ENCODE measurements at regions not wholly inside any gene's neighbourhood (a gene's known extent, or its start where the extent isn't known, plus 50 kb on each side); places are given as distances from the start of the nearest gene placed in this dataset.
"Not testable (repeated sequence)": the region's sequence is repeated elsewhere in the genome, so short reads cannot be mapped to it uniquely, and the experiment has no call there.

DNA sequence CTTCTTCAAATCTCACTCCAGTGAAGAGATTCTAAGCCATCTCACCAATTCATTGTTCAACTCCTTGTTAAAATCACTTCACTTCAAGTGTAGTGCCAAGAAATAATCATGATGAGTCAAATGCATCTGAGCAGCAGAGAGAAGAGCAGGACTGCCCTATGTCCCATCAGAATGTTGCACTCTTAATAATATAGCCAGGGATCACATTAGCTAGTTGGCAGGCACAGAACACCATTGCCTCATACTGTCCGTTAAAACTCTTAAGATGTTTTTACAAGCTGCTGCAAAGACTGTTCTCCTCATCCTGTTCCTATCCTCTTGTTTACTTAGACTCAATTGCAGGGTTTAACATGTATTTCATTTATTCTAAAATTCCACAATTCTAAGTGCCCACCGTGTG lies 432.9 kb downstream of the PLPP3 start:
- DNase-seq, result no peak

DNA sequence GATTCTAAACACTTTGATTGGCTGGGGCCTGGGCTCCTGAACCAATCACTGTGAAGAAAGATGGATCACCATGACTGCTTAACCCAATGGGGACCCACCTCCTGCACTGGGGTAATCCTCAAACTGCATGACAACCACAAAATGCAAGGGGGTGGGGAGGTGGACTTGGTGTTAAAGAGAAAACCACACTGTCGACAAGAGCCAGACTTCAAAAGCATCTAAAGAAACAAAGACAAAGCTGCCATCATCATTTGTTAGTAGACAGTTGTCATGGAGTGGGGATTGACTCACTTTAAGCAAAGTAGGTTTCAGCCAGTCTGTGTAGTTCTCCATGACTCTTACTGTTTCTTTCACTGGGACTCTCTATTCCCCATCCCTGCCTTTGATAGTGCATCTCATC lies 433.8 kb downstream of the PLPP3 start:
- DNase-seq, result no peak

DNA sequence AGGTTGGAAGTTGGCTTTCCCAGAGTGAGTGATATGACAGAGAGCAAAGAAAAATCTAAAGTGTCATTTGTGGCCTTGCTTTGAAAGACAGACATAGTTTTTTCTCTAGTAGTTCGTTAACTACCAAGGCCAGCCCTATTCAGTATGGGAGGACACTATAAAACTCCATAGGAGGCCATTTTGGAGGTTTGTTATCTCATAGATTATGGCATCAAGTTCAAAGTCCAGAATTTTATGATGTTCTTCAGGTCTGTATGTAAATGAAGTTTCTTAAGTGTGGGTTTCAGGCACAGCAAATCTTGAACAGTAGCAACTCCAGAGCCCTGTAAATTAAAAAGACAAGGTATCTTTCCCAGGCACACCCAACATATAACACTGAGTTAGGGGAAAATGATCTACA lies 437.1 kb downstream of the PLPP3 start:
- no peak for DNase-seq

DNA sequence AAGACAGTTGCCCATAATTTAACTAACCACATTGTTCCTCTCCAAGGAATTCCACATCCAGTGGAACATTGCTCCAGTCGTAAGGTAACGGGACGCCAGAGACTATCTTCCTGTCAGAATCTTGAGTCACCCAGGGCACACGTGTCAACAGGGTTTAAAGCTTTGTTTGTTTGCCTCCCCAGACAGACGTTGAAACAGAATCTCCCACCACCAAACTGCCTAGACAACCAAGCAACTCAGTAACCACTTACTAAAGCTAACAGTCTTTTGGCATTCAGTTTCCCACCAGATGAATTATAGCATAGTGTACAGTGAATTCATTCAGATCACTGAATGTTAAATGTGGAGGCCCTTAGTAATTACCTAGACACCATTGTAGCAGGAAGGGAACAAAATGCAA lies 439.5 kb downstream of the PLPP3 start:
- DNase-seq, result no peak

DNA sequence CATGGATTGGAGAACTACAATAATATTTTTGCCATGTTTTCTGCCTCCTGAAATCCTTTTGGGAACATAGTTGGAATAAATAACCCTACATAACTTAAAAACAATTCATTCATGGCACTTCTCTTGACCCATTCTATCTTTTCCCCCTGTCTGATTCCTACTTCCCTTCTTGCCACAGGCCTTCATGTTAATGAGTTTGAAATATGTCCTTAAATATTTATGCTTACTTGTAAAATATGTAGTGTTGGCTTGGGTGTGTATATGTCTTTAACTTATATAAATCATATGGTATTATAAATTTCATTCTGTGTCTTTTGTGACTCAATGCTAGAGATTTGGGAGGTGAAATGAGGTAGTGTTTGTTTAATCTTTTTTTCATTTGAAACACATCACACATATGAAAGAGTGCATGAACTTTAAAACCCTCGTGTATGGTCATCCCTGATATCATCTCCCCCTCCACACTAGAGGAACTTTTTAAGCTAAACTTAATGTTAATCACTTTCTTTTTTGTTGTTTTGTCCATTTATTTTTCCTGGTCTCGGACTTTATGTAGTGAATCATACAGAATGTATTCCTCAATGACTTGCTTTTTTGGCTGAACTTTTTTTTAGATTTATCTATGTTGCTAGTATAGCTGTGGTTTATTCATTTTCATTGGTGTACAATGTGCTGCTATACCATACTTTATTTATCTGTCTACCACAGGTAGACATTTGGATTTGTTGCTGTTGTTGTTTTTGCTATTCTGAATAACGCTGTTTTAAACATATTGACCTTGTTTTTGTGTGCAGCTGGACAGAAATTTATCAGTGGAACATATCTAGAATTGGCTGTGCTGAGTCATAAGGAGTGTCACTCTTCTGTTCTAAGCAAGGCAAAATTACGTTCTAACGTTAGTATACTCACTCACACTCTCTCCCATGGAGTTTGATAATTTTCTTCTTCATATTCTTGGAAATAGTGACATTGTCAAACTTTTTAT lies 441.6 kb downstream of the PLPP3 start:
- DNase-seq, result no peak

DNA sequence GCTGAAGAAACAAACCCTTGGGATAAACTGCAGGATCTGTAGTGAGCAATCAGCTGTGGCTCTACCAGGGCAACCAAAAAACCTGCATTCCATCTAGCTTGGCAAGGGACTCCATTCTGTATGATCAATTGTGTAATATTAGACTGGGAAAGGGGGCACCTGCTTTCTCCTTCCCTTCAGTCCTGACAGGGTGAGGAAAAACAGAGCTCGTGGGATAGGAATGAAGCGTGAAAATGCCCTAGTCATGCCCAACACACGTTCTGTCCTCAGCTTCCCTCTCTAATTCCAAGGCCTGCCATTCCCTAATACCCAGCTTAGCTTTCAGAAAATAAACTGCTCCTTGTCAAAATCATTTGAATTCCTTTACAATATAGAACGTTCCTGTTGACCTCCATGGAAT lies 442.3 kb downstream of the PLPP3 start:
- no peak for DNase-seq

DNA sequence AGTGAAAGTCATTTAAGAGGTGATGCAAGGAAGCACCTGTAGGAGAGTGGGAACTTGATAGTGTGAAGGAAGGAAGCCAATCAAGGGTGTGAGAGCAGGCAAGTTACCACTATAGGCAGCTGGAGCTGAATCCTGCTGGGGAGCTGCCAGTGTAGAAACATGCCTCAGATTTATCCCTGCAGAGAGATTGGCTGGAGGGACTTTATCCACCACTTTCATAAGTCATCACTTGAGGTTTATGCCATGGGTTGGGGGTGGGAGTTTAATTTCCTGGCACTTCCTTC lies 443.6 kb downstream of the PLPP3 start:
- no peak for DNase-seq

DNA sequence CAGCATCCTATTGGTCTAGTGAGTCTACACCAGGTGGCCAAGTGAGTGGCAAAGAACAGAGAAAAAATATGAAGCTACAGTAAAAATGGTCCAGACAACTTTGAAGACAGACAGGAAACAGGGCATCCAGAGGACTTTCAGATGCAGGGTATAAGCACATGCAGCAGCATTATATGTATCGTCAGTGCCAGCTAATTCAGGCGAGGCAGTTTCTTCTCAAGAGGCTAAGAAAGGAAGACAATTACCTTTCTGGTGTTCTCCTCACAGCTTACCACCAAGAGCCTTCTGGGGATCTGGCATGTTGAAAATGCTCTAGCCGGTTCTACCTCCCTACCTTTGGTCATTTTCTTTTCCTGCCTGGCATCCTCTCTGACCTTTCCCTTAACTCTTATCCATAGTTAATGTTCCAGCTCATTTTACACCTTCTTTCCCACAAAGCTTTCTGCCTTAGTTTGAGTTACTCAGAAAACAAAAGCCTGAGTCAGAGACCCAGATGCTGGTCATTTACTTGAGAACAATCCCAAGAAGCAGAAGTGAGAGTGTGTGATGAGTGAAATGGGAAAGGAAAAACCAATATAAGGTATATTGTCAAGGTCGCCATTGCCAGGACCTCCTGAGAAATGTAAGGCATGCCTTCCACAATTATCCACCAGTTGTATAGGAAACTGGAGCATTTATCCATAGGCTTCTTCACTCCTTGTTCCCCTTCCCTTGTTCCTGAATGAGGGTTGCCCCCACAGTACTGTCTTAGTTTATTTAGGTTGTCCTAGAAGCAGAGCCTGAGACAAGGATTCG lies 444.1 kb downstream of the PLPP3 start:
- DNase-seq, result no peak

DNA sequence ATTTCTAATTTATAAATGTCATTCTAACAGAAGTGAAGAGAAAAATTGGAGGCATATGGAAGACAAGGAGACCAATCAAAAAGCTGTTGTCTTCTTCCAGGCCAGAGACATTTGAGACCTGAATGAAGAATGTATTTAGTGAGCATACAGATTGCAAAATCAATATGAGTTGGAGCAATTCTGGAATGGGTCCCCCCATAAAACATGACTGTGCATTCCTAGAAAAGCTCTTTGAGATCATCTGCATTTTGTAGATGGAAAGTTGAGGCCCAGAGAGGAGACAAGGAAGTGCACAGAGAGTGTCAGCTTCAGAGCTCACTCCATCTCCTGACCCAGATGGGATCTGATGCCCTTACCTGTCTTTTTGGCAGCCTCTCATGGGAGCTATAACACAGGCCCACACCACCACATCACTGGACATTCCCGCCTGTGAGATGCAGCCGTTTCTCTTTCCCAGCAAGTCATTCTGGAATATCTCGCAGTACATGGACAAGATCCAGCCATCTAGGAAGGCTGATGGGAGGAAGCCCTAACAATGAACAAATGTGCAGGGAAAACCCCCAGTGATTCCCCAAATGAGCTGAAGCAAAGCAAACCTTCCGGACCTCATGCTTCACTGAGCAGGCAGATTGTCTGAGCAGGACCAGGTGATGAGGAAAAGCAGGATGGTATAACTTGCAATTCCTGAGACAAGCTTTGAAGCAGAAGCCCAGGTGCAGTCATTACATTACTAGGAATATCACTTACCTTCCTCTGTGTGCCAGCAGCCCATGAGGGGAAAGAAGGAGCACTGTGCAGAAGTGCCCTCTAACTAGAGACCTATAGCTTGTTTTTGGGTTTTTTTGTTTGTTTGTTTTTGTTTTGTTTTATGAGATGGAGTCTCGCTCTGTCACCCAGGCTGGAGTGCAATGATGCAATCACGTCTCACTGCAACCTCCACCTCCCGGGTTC lies 445.6 kb downstream of the PLPP3 start:
- no peak for DNase-seq

DNA sequence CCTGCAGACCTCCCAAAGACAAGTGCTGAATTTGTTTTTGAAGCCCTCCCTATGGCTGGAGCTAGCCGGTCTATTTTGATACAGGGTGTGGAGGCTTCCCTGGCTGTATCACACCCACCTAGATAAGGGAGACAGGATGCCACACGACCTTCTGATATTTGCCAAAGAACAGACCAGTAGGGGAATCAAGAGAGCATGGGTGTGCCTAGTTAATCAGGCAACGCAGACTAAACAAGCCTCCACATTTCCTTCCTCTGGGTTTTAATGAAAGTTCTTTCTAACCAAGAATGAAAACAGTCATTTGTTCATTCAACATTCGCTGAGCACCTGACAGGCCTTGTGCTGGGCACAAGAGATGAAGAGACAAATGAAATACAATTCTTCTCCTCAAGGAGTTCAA lies 446.8 kb downstream of the PLPP3 start:
- no peak for DNase-seq

DNA sequence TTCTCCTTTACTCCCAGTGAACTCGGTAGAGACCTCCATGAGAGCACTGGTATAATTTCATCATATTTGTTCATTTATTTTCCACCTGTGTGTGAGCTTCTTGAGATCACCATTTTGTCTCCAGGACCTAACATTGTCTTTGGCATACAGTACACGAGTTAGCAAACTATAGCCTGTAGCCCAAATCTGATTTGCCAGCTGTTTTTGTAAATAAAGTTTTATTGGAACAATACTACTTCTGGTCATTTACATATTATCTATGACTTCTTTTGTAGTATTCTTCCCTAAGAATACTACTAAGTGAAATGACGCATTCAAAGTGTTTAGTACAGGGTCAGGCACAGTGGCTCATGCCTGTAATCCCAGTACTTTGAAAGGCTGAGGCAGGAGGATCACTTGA lies 449.5 kb downstream of the PLPP3 start:
- no peak for DNase-seq

DNA sequence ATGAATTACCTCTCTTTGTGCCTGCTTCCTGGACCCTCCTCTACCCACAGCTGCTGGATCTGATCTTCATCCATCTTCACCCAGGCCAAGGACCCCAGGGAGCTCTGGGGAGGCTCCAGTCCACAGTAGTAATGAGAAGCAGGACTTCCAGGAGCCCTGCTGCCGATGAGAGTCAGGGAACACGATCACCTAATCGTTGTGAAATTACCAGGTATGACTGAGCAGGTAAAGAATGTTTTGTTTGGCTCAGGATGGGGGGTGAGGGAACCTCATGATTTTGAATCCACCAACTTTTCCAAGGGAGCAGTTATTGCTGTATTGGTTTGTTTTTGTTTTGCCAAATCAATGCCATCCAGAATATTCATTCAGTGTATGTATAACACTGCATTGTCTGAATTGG lies 454.0 kb downstream of the PLPP3 start:
- no peak for DNase-seq

DNA sequence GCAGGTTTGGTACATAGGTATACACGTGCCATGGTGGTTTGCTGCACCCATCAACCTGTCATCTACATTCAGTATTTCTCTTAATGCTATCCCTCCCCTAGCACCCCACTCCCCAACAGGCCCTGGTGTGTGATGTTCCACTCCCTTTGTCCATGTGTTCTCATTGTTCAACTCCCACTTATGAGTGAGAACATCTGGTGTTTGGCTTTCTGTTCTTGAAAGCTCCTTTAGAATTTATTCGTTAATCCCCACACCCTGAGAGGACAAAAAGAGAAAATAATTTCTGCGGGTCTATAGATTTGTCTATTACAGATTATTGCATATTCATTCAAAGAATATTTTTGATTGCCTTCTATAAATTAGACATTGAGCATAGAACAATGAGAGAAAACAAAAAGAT lies 455.5 kb downstream of the PLPP3 start:
- no peak for DNase-seq

DNA sequence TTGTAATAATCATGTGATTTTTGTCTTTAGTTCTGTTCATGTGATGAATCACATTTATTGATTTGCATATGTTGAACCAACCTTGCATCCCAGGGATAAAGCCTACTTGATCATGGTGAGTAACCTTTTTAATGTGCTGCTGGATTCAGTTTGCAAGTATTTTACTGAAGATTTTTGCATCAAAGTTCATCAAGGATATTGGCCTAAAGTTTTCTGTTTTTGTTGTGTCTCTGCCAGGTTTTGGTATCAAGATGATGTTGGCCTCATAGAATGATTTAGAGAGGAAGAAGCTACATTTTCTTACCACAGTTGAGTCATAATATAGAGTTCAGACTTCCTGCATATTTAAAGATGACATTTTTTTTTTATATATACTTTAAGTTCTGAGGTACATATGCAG lies 455.9 kb downstream of the PLPP3 start:
- DNase-seq, result no peak

DNA sequence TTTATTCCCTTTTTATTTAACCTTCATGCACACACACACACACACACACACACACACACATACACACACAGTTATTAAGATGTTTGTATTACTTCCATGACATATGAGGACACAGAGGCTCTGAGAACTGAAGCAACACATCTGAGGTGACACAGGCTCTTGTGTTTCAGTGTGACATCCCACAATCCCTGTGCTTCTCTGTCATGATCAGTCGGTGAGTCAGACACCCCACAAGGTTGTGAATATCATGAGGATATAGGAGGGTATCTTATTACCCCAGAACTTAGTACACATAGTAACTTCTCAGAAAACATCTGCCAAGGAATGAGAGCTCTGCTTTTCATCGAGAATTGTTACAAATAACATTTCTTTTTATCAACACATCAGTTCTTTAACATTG lies 459.3 kb downstream of the PLPP3 start:
- DNase-seq, result no peak

DNA sequence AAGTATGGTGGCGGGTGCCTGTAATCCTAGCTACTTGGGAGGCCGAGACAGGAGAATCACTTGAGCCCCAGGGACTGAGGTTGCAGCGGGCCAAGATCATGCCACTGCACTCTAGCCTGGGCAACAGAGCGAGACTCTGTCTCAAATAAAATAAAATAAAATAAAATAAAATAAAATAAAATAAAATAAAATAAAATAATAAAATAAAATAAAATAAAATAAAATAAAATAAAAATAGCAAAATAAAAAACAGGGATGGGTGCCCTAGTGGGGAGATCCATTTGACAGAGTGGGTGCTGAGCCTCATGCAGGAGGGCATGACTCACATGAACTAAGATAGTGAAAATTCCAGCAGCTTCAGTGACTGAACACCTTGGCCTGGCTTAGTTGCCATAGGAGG lies 460.7 kb downstream of the PLPP3 start:
- not testable (repeated sequence) for DNase-seq

DNA sequence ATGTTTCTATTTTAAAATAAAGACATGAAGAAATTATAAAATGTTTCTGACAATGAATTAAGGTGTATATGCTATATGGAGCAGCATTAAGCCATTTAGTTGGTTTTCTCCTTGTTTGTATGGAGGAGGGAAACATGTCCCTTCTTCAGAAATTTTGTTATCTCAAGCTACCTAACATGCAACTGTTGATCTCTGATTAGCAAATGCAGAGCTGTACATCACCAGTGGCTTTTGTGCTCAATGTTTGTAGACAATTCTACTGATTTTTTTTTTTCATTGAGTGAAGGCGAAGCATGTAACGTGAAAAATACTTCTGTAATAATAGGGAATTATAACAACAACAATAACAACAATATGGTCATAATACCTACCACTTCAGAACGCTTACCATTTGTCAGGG lies 463.7 kb downstream of the PLPP3 start:
- no peak for DNase-seq

DNA sequence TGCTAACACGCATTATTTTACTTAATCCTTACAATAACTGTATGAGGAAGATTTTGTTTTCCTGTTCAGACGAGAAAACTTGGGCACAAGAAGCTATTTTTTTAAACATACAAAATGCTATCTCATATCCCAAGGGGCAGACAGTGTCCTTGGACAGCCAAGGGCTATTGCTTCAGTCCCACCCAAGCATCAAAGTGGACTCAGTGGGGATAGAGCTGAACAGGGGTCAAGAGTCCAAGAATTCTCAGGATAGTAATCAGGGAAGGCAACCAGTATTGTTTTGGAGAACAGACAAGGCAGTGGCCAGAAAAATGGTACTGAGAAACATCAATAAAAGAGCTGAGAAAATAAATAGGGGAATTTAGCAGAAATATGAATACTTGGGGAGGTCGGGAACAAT lies 465.7 kb downstream of the PLPP3 start:
- DNase-seq, result no peak

DNA sequence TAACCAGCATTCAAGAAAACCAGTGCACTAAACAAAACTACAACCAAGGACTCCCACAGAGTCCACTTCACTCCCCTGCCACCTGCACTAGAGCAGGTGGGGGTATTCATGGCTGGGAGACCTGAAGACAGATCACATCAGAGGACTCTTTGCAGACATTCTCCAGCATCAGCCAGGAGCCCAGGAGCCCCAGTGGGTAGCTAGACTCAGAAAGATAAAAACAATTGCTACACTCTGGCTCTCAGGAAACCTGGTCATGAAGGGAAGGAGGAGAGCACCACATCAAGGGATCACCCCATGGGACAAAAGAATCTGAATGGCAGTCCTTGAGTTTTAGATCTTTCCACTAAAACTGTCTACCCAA lies 472.1 kb downstream of the PLPP3 start:
- no peak for DNase-seq

DNA sequence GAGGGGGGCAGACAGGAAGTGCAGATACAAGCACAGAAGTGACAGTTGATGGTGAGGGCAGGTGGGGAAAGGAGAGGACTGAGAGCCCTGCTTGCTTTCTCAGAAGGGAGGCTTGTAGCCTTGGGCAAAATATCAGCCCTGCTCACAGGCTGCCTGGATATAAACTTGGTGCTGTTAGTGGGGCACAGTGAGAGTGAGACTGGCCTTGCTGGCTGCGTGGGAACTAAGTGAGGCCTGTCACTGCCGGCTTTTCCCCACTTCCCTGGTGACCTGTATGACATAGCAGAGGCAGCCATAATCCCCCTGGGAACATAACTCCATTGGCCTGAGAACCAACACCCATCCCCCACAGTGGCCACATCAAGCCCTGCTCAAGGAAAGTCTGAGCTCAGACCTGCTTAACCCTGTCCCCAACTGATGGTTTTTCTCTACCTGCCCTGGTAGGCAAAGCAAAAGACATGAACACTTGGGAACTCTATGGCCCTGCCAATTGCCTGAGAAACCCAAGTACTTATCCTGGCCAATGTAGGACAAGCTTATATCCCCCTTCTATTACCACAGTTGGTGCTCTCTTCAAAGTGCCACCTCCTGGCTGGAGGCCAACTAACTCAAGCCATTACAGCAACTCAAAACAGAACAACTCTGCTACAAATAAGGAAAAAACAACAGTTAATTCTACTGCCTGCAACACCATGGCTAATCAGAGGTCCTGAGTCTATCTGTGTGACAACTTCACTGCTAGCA lies 472.7 kb downstream of the PLPP3 start:
- no peak for DNase-seq

DNA sequence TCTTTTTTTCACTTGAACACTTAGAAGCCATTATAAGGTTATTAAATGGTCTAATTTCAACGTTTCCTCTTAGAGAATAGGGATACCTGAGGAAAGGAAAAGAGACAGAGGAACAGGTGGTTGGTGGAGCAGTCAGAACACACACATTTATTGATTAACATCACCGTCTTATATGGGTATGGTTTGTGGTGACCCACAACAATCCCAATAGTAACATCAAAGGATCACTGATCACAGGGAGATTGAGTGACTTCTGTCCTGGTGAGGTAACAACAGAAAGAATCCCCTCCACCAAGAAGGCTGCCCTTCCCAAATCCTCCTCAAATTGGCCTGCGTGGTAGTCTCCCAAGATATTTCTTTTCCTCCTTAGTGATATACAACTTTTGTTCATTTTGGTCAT lies 474.0 kb downstream of the PLPP3 start:
- no peak for DNase-seq

DNA sequence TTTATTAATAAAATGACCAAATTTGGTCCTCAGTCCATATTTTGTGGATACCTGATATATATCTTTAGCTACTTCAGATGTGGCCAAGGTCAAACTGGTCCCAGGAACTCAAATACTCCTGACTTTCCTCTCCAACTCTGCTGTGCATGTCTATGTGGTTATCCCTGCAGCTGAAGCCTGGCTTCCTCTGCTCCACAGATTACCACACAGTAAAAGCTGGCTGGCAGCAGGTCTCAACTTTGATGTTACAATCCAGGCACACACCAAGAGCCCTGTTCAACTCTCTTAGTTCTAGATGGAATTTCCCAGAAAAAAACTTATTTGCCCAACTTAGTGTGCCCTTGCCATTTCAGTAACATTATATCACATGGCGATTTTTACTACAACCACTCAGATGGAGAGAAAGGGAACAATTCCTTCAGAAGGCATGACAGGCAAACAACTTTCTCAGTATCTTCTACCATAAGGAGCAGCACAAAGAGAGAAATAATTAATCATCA lies 479.5 kb downstream of the PLPP3 start:
- no peak for DNase-seq
